HG02943 (cell line): ENCODE measurements at regions not wholly inside any gene's neighbourhood (a gene's known extent, or its start where the extent isn't known, plus 50 kb on each side); places are given as distances from the start of the nearest gene placed in this dataset.
"Not testable (repeated sequence)": the region's sequence is repeated elsewhere in the genome, so short reads cannot be mapped to it uniquely, and the experiment has no call there.

Source experiments
- ATAC-seq: cut with Tn5 transposase; IDR thresholded peaks from one replicate; pipeline ENCODE4 v1.9.1; 2021; ENCODE audit warnings: mild to moderate bottlenecking, low read depth, moderate library complexity; ENCODE audit not compliant: unreplicated experiment

GRCh38 chr6:18527836-18528743, 140.9 kb downstream of the RNF144B start:
- no peak for ATAC-seq

- ATAC-seq, result no peak
These were observed 143.1 kb downstream of the RNF144B start for GRCh38 chr6:18530201-18530600.

- no peak for ATAC-seq
These were observed 145.0 kb downstream of the RNF144B start for GRCh38 chr6:18532139-18532538.

DNA sequence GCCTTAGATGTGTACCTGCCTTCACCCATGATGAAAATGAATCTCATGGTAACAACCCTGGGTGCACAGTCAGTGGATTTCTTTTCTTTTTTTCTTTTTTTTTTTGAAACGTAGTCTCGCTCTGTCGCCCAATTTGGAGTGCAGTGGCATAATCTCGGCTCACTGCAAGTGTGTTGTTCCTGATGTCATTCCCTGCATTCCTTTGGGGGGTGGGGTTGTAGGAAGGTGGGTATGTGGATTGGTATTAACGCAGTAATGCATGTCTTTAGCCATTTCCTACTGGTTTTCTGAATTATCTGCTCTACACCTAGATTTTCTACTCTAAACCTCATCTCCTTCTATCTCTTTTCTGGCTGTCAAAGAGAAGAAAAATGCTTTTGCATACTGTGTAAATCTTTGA, 146.6 kb downstream of the RNF144B start:
- no peak for ATAC-seq

DNA sequence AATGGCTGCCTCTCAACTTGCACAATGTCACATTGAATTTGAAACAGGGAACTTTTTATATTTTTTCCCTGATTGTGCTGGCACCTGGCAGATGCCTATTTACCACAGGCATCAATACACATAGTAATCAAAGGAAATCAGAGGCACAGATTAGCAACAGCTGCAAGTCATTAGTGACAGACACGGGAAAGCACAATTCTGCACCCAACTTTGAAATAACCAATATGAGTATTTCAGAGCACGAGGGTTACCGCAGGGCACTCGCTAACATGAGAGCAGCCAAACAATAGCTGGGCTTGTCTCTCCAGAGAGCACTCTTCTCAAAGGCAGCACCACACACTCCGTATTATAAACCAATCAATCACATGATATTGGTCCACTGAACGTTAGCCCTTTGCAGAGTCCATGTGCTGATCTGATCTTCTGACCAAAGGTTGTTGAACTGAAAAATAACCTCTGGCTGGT, 149.5 kb downstream of the RNF144B start:
- no peak for ATAC-seq

DNA sequence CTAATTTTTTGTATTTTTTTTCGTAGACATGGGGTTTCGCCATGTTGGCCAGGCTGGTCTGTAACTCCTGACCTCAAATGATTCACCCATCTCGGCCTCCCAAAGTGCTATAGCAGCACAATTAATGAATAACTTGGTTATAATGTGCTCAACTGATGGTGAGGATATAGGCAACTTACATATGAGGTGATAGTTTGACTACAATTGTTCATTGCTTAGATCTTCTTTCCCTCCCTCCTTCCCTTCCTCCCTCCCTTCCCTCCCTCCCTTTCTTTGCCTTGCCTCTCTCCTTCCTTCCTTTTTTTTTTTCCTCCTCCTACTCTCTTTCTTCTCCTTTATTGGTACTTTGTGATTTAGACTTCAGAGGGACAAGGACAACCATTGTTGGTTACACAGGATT, 151.2 kb downstream of the RNF144B start:
- ATAC-seq, result no peak

GRCh38 chr6:18543051-18543450, 155.9 kb downstream of the RNF144B start:
- no peak for ATAC-seq

DNA sequence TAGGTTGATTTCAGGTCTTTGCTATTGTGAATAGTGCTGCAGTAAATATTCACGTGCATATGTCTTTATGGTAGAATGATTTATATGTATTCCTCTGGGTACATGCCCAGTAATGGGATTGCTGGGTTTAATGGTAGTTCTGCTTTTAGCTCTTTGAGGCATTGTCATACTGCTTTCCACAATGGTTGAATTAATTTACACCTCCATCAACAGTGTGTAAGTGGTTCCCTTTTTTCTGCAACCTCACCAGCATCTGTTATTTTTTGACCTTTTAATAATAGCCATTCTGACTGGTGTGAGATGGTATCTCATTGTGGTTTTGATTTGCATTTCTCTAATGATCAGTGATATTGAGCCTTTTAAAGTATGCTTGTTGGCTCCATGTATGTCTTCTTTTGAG, 158.0 kb downstream of the RNF144B start:
- ATAC-seq, result not testable (repeated sequence)

DNA sequence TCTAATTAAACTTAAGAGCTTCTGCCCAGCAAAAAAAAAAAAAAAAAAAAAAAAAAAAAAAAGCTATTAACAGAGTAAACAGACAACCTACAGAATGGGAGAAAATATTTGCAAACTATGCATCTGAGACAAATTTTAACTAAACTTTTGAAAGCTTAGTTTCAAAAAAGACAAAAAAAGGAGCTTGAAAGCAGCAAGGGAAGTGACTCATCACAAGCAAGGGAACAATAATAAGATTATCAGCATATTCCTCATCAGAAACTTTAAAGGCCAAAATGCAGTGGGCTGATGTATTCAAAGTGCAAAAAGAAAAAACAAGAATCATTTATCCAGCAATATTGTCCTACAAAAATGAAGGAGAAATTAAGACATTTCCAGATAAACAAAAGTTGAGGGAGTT, 158.6 kb downstream of the RNF144B start:
- ATAC-seq, result no peak

DNA sequence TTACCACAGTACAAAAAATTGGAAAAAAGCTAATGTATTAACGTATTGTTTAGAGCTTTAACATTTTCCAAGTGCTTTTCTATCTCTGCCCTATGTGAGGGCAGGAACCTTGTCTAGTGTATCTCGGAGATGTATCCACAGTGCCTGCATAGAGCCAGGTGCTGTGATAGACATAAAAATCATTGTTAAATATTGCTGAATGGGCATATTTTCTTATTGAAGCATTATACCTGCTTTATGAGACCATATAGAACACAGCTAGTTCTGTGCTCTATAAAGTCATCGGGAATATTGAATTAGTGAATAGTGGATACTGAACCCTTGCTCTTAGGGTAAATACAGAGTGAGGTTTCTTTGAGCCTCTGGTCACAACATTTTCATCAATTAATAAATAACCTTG, 163.0 kb downstream of the RNF144B start:
- no peak for ATAC-seq

DNA sequence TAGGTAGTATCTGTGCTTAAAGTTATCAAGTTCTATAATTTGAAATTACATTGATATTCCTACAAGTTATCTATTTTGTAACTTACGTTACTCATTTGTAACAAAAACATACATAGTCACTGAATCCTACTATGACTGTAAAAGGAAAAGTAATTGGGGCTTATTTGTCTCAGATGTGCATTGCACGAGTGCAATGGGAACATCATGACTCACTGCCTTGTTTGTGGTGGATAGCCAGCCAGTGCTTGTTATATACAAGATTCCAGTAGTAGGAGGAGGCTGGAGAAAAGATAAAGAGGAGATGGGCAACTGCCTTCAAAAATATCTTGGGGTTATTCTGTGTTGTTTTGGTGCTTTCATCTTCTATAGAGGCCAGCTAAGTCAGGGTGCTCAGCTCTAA, 164.1 kb downstream of the RNF144B start:
- ATAC-seq, result no peak

GRCh38 chr6:18555750-18556149, 168.6 kb downstream of the RNF144B start:
- no peak for ATAC-seq

DNA sequence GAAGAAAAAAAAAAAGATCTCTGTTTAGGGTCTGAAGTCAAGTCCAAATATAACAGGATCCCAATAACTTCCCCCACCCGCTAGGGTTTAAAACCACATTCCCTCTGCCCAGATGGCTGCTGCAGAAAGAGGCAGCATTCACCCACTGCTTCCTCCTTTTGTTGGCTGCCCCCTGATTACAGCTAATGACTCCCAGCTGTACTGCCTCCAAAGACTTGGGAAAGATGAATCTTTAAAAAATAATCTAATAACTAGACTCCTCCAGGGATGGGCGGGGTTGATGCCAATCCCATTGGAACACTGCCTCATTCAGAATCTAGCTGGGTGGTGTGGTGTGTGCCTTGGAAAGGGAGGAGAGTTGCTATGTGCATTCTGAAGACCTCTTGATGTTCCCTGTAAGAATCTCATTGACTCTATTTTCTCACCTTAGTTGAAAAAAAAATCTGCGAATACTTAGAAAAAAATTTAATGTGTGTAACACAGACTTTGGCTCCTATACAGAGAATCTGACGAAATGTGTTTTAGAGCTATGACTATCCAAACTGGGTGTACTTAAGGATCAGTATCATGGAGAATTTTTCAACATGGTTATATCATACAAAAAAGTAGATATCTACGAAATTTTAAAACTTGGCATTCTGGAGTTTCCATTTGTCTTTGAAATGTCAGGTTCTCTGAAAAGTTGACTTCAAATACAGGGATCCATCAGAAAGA, 174.0 kb downstream of the RNF144B start:
- no peak for ATAC-seq

DNA sequence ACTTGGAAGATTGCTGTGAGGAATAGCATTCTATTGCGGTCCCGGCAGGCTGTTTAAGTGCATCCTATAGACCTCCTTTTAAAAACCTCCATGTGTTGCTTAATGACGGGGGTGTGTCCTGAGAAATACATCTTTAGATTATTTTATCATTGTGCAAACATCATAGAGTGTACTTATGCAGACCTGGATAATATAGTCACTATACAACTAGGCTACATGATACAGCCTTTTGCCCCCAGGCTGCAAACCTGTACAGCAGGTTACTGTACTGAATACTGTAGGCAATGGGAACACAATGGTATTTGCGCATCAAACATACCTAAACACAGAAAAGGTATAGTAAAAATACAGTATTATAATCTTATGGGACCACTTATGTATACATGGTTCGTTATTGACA, 175.6 kb downstream of the RNF144B start:
- ATAC-seq, result no peak

GRCh38 chr6:18564775-18565174, 177.6 kb downstream of the RNF144B start:
- ATAC-seq, result no peak

DNA sequence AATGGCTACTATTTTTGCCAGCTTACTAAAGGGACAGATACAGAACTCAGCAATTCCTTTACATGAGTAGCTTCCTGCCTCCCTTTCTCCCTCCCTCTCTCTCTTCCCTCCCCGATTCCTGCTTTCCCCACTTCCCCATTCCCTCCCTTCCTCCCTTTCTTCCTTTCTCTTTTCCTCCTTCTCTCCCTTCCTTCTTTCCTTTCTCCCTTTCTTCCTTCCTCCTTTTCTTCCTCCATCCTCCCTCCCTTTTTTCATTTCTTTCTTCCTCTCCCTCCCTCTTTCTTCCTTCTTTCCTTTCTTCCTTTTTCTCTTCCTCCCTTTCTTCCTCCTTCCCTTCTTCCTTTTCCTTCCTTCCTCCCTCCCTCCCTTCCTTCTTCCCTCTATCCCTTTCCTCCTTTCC, 178.1 kb downstream of the RNF144B start:
- no peak for ATAC-seq

DNA sequence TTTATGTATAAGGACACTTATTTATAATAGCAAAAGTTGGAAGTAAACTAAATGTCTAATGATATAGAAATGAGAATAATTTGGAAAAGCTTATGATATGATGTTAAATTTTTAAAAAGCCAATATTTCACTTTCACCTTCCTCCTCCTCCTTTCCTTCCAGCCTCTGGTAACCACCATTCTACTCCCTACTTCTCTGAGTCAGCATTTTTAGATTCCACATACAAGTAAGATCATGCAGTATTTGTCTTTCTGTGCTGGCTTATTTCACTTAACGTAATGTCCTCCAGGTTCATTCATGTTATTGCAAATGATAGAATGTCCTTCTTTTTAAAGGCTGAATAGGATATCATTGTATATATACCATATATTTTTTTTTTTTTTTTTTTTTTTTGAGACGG, 180.2 kb downstream of the RNF144B start:
- ATAC-seq, result no peak

GRCh38 chr6:18577491-18577890, 190.3 kb downstream of the RNF144B start:
- ATAC-seq, result no peak

GRCh38 chr6:18579166-18579565, 192.0 kb downstream of the RNF144B start:
- ATAC-seq, result no peak

- no peak for ATAC-seq
These were observed 192.7 kb downstream of the RNF144B start for GRCh38 chr6:18579869-18580268.

DNA sequence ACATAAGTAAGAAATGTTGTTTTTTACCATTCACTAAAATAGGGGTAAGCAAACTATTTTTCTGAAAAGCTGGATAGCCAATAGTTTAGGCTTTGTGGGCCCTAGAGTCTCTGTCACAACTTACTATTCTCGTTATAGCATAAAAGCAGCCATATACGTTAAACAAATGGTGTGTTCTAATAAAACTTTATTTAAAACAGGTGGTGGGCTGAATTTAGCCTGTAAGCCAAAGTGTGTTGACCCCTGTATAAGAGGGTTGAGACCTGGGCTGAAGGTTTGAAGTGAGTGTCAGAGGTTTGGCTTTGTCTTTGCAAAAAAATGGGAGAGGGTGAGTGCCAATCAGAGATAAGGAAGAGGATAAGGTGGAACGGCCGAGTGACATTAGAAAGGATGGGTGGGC, 197.2 kb downstream of the RNF144B start:
- ATAC-seq, result no peak
